Testis (tissue), 2 donors: ENCODE measurements at regions not wholly inside any gene's neighbourhood (a gene's known extent, or its start where the extent isn't known, plus 50 kb on each side); places are given as distances from the start of the nearest gene placed in this dataset.

Experiments used
- DNase-seq: peaks from one replicate; pipeline ENCODE4 v3.0.0-alpha.2; 2019
- H3K27ac ChIP-seq, 2 donors: fragments of 200-600 bp; sonication (generic); one replicate each; pipeline ENCODE4 v1.5.1; 2019
- H3K27me3 ChIP-seq: fragments of 200-600 bp; sonication (generic); one replicate; pipeline ENCODE4 v1.5.1; 2019
- H3K36me3 ChIP-seq: fragments of 200-600 bp; sonication (generic); one replicate; pipeline ENCODE4 v1.5.1; 2017; ENCODE audit warnings: low read depth; ENCODE audit errors: missing control alignments
- H3K4me1 ChIP-seq: fragments of 200-600 bp; sonication (generic); one replicate; pipeline ENCODE4 v1.5.1; 2019
- H3K4me3 ChIP-seq, 2 donors: fragments of 200-600 bp; sonication (generic); one replicate each; pipeline ENCODE4 v1.5.1; 2017 to 2019
- H3K9me3 ChIP-seq: fragments of 200-600 bp; sonication (generic); one replicate; pipeline ENCODE4 v1.5.1; 2017
- CTCF ChIP-seq, 3 experiments: fragments of 450-650 bp in 2 of 3; fragments of 200-600 bp in 1 of 3; sonication (generic) in 1 of 3; IDR thresholded peaks; one replicate each; pipeline ENCODE4 v1.5.1; 2016 to 2019; ENCODE audit warnings: antibody characterized with exemption in 3 of 3, mild to moderate bottlenecking in 2 of 3, moderate library complexity in 1 of 3
- POLR2A ChIP-seq: fragments of 450-650 bp; IDR thresholded peaks from one replicate; pipeline ENCODE4 v1.6.1; 2017; ENCODE audit warnings: antibody characterized with exemption, mild to moderate bottlenecking, moderate library complexity
- WGBS, 2 donors: methylation state at CpG; one replicate each; pipeline ENCODE4 v1.1.5; 2018; 5-methylcytosine and 5-hydroxymethylcytosine counted together
- intact Hi-C: fragments of 100-400 bp; cut with DNase I; formaldehyde crosslinking; loops from one replicate; pipeline ENCODE4 v1.15.1; 2023; ENCODE audit warnings: low total_unique reads

- Histone ChIP-seq H3K4me3 (no peak overlapping the region), H3K4me1 (no peaks in the 10 kb centered on the region), H3K9me3 (no peaks in the 10 kb centered on the region), H3K36me3 (no peaks in the 10 kb centered on the region), H3K27me3 (no peaks in the 10 kb centered on the region), H3K27ac (no peak overlapping the region)
- WGBS, 2 donors = 60 to 66% methylated on average over 2 of the region's 2 CpGs
- intact Hi-C loops = no loop called here
- TF ChIP-seq POLR2A = no peak
- no peak for TF ChIP-seq CTCF (IDR thresholded peaks at IDR 0.05)
- DNase-seq = no peak
Observed at GRCh38 chr6:138657065-138657425, 116.5 kb upstream of the CCDC28A start.

- Histone ChIP-seq H3K9me3 (no peaks in the 10 kb centered on the region), H3K4me1 (no peaks in the 10 kb centered on the region), H3K4me3 (no peak overlapping the region), H3K27ac (no peak overlapping the region), H3K27me3 (no peaks in the 10 kb centered on the region), H3K36me3 (no peaks in the 10 kb centered on the region)
- TF ChIP-seq CTCF (IDR thresholded peaks at IDR 0.05) (no peak), POLR2A (no peak)
- DNase-seq = no peak
- WGBS, 2 donors = 84 to 88% methylated on average over 2 of the region's 2 CpGs
- intact Hi-C loops = no loop called here
Observed at GRCh38 chr6:138659998-138660397, 113.6 kb upstream of the CCDC28A start.

- DNase-seq = no peak
Observed at GRCh38 chr6:138662471-138662870, 111.1 kb upstream of the CCDC28A start.

GRCh38 chr6:138663892-138664291 lies 109.7 kb upstream of the CCDC28A start:
- intact Hi-C loops = no loop called here
- Histone ChIP-seq H3K36me3 (no peaks in the 10 kb centered on the region), H3K9me3 (no peaks in the 10 kb centered on the region), H3K27me3 (no peaks in the 10 kb centered on the region), H3K27ac (no peak overlapping the region), H3K4me1 (no peaks in the 10 kb centered on the region), H3K4me3 (no peak overlapping the region)
- TF ChIP-seq POLR2A = no peak
- no peak for TF ChIP-seq CTCF (IDR thresholded peaks at IDR 0.05)
- WGBS, 2 donors = 82 to 85% methylated on average over 2 of the region's 2 CpGs
- no peak for DNase-seq

More at GRCh38 chr6:138662471-138662870, 111.1 kb upstream of the CCDC28A start:
- no peak overlapping the region for H3K27ac ChIP-seq
- H3K4me1 ChIP-seq = no peaks in the 10 kb centered on the region
- WGBS, 2 donors = 86 to 91% methylated on average over 2 of the region's 2 CpGs
- no peaks in the 10 kb centered on the region for H3K36me3 ChIP-seq
- intact Hi-C loops = no loop called here
- no peak for TF ChIP-seq CTCF (IDR thresholded peaks at IDR 0.05)
- TF ChIP-seq POLR2A = no peak
- H3K9me3 ChIP-seq = no peaks in the 10 kb centered on the region
- no peak overlapping the region for H3K4me3 ChIP-seq
- no peaks in the 10 kb centered on the region for H3K27me3 ChIP-seq

- no peaks in the 10 kb centered on the region for H3K9me3 ChIP-seq
- no peaks in the 10 kb centered on the region for H3K27me3 ChIP-seq
- DNase-seq = no peak
- WGBS, 2 donors = 97% methylated on average over 2 of the region's 2 CpGs
- no peak overlapping the region for H3K27ac ChIP-seq
- TF ChIP-seq POLR2A (no peak), CTCF (IDR thresholded peaks at IDR 0.05) (no peak)
- intact Hi-C loops = no loop called here
- H3K36me3 ChIP-seq = no peaks in the 10 kb centered on the region
- no peaks in the 10 kb centered on the region for H3K4me1 ChIP-seq
- no peak overlapping the region for H3K4me3 ChIP-seq
Observed at GRCh38 chr6:138664745-138665144, 108.8 kb upstream of the CCDC28A start.
